GM10266 (cell line): ENCODE measurements at regions not wholly inside any gene's neighbourhood (a gene's known extent, or its start where the extent isn't known, plus 50 kb on each side); places are given as distances from the start of the nearest gene placed in this dataset.

Source experiments
- DNase-seq: peaks from one replicate; pipeline ENCODE4 v3.0.0; 2012; ENCODE audit errors: extremely low spot score
- TF ChIP-seq, protein P1 (sequence below): IDR thresholded peaks from 2 replicates; pipeline ENCODE4 v1.5.1; 2012; ENCODE audit warnings: mild to moderate bottlenecking, low read depth; ENCODE audit not compliant: control insufficient read depth, insufficient read depth; ENCODE audit errors: missing control alignments

DNA sequence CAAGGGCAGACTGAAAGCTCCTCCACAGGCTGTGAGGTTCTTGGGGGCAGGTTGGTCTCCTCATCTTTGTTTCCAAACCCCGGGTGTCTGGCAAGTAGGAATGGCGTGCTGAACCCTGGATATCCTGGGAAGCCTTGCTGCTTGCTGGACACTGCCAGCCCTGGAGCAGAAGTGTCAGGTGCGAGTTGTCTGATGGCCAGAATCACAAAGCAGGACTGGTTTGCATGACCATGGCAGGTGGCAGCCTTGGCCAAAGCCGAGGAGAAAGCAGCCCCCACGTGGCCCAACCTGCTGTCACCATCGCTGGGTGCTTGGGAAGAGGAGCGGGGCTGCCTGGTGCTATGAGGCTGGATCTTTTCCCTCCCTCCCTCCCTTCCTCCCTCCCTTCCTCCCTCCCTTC lies 309.5 kb upstream of the HS6ST1 start:
- TF ChIP-seq, protein P1, sequence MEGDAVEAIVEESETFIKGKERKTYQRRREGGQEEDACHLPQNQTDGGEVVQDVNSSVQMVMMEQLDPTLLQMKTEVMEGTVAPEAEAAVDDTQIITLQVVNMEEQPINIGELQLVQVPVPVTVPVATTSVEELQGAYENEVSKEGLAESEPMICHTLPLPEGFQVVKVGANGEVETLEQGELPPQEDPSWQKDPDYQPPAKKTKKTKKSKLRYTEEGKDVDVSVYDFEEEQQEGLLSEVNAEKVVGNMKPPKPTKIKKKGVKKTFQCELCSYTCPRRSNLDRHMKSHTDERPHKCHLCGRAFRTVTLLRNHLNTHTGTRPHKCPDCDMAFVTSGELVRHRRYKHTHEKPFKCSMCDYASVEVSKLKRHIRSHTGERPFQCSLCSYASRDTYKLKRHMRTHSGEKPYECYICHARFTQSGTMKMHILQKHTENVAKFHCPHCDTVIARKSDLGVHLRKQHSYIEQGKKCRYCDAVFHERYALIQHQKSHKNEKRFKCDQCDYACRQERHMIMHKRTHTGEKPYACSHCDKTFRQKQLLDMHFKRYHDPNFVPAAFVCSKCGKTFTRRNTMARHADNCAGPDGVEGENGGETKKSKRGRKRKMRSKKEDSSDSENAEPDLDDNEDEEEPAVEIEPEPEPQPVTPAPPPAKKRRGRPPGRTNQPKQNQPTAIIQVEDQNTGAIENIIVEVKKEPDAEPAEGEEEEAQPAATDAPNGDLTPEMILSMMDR: no peak
- DNase-seq: no peak

DNA sequence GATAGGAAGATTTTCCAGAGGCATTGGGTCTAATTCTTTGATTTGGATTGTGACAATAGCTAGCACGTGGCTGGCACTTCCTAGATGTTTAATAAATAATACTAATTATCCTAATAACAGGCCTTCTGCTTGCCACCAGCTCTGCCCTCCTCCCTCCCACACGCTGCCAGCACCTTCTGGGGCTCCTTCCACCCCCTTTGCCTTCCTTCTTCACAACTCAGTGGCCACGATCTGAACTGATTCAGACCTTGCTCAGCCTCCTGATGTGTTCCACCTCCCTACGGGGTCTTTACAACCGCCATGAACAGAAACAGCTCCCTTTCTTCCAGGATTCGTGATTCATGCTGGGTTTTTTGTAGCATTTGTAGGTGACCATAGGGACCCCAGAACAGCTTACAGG lies 310.3 kb upstream of the HS6ST1 start:
- DNase-seq: no peak
- TF ChIP-seq, protein P1: no peak

DNA sequence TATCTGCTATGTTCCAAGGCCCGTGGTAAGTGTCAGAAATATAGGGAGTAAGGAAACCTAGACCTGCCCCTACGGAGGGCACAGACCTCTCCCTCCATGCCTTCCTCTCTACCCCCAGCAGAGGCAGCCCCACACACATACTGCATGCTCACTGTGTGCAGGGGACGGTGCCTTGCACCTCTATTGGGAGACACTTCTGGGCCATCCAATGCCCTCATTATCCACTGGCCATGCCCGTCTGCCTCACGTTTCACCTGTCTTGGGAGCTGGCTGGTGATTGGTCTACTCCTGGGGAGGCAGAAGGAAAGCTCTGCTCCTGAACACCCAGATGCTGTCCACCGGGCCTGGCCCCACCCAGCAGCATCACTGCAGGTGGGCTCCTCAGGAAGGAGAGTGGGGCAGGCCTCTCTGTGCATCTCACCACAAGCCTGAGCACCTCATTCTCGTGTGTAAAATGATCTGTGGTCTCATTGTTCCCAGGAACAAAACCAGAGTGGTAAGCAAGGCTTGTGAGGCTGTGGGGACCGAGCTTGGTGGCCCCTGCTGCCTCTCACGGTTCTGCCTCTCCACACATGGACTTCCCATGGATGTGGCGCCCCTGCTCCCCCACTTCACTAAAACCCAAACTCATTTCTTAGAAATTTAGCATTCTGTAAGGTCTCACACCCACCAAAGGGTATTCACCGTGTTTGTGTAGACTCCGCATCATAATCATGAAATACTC lies 312.5 kb upstream of the HS6ST1 start:
- no peak for DNase-seq
- TF ChIP-seq, protein P1: no peak

DNA sequence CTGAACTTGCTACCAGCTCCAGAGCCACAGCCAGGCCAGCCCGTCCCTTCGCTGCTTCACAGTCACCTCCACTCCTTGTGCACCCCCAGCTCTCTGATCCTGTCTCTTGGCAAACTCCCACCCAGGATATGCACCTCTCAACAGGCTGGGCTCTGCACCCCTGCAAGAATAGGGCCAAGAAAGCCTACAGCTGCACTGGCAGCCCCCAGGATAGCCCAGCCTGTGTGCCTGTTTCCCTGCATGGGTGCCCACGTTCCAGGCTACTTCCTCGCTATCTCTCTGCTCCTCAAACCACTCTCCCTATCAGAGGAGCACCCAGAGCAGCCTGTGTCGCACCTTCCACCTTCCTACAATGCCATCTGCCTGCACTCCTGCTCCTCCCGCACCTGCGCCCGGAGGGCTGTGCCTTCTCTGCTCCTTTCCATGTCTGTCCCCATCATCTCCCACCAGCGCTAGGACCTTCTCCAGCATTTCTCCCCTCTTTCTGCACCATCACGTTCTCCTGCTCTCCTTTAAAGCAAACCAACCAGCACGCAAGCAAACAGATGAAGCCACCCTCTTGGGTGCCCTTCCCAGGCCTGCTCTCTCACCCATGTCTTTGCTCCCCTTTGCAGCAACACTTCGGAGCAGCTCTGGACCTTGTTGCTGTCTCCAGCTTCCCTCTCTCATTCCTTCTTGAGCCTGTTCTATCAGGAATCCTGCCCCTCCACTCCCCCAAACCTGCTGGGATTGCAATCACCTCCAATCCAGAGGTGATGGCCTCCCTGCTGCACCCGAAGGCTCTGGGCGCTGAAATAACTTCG lies 313.2 kb upstream of the HS6ST1 start:
- TF ChIP-seq, protein P1: no peak
- DNase-seq: no peak

DNA sequence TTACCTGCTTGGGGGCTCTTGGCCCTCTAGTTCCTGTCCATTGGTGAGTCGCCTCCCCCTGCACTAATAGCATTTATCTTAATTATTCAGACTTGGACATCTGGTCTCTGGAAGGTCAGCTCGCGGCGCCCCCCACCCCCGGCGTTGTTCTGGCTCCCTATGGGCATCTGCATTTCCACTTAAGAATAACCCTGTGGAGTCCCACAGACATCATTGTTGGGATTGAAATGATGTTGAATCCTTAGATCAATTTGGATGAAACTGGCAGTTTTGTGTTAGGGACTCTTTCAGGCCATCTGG lies 313.8 kb upstream of the HS6ST1 start:
- DNase-seq: no peak
- TF ChIP-seq, protein P1: no peak

DNA sequence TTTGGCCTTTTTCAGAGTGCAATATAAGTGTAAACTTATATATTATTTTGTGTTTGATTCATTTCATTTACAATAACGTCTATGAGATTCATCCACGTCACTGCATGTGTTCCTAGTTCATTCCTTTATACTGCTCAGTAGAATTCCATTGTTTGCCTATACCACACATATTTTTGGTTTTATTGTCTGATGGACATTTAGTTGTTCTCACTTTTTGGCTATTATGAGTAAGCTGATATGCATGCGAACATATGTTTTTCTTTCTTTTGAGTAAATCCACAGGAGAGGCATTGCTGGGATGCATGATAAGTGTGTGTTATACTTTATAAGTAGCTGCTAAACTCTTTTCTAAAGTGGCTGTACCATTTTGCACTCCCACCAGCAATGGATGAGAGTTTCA lies 314.8 kb upstream of the HS6ST1 start:
- DNase-seq: no peak
- TF ChIP-seq, protein P1: no peak

DNA sequence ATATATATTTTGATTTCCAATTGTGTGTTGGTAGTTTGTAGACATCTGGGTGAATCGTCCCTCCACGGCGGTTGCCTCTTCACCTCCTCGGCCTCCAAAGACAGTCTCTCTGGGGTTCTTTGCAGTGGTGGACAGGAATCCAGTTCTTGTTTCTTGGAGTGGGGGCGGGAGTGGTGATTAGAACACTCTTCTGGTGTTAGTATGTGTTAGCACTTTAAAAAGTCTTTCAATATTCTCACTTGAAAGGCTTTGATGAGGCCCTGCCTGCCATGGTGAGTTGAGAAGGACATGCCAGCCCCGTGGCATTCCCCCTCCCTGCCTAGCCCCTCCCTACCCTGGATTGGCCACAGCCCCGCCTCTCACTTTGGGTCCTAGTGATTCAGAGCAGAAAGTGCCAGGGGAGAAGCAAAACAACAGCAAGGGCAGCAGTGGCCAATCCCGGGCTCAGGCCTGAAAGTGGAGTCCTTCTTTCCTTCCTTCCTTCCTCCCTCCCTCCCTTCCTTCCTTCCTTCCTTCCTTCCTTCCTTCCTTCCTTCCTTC lies 316.8 kb upstream of the HS6ST1 start:
- TF ChIP-seq, protein P1: no peak
- no peak for DNase-seq
